ENCODE measurements at regions not wholly inside any gene's neighbourhood (a gene's known extent, or its start where the extent isn't known, plus 50 kb on each side); places are given as distances from the start of the nearest gene placed in this dataset.

DNA sequence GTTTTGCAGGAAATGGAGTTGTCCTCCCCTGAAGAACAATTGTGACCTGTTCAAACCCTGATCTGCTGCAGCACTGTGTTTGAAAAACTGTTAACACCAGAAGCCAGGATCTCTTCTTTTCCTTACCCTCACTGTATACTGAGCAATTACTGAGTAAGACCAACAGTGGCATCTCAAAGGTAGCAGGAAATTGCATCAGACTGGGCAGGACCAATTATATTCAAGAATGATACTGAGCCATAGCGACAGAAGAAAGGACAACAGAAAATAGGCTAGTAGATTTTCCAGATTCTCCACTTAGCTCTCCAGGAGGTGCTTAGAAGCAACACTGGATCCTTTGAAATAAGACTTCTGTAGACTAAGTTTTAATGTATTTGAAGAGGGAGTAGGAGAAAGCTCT lies 57.4 kb upstream of the INHBA start:
- H2AFZ ChIP-seq (ENCODE audit: insufficient read depth, low read depth, low read length, poor library complexity, severe bottlenecking): no peak overlapping the region
- H3K79me2 ChIP-seq (ENCODE audit: insufficient read depth, low read length): no peaks in the 10 kb centered on the region
- peaks cover 7 to 14% of the 10 kb centered on the region in 2 donors for H3K9me3 ChIP-seq (replicated peaks in 1 of 2; ENCODE audit: control insufficient read depth in 1 of 2, insufficient read depth in 1 of 2, low read length in 2 of 2)
- no peaks in the 10 kb centered on the region for H3K4me1 ChIP-seq (ENCODE audit: control insufficient read depth in 1 of 2, insufficient read depth in 2 of 2, low read length in 2 of 2)
- no peak overlapping the region for H3K9ac ChIP-seq (ENCODE audit: insufficient read depth, low read length, poor library complexity, severe bottlenecking)
- Mint-ChIP-seq H3K4me3 (no peak overlapping the region), H3K9me3 (peaks cover 8 to 43% (median 23%) of the 10 kb centered on the region in 7 donors), H3K27me3 (ENCODE audit: low read depth in 3 of 3) (peaks cover 0 to 2% (median 0%) of the 10 kb centered on the region in 3 donors), H3K4me1 (no peaks in the 10 kb centered on the region), H3K36me3 (peaks cover 0 to 4% of the 10 kb centered on the region in 2 donors), H3K27ac (no peak overlapping the region)
- TF ChIP-seq, protein P1, sequence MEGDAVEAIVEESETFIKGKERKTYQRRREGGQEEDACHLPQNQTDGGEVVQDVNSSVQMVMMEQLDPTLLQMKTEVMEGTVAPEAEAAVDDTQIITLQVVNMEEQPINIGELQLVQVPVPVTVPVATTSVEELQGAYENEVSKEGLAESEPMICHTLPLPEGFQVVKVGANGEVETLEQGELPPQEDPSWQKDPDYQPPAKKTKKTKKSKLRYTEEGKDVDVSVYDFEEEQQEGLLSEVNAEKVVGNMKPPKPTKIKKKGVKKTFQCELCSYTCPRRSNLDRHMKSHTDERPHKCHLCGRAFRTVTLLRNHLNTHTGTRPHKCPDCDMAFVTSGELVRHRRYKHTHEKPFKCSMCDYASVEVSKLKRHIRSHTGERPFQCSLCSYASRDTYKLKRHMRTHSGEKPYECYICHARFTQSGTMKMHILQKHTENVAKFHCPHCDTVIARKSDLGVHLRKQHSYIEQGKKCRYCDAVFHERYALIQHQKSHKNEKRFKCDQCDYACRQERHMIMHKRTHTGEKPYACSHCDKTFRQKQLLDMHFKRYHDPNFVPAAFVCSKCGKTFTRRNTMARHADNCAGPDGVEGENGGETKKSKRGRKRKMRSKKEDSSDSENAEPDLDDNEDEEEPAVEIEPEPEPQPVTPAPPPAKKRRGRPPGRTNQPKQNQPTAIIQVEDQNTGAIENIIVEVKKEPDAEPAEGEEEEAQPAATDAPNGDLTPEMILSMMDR (IDR thresholded peaks at IDR 0.05): no peak
- H4K20me1 ChIP-seq (ENCODE audit: insufficient read depth, low read length): no peaks in the 10 kb centered on the region
- no peak overlapping the region for H3K4me2 ChIP-seq (replicated peaks; ENCODE audit: extremely low read depth, low read length, poor library complexity, severe bottlenecking)
- no peak overlapping the region for H3K27ac ChIP-seq (ENCODE audit: low read depth in 1 of 2, low read length in 2 of 2)
- H3K4me3 ChIP-seq (replicated peaks in 1 of 3; ENCODE audit: low read depth in 2 of 3, low read length in 3 of 3): no peak overlapping the region
- H3K27me3 ChIP-seq (ENCODE audit: control insufficient read depth in 2 of 2, insufficient read depth in 2 of 2, low read length in 2 of 2): no peaks in the 10 kb centered on the region
- no peaks in the 10 kb centered on the region for H3K36me3 ChIP-seq (replicated peaks in 1 of 2; ENCODE audit: control insufficient read depth in 1 of 2, insufficient read depth in 2 of 2, low read length in 2 of 2)
- intact Hi-C loops (cut with micrococcal nuclease): no loop called here
- 100% methylated on average over 1 of the region's 1 CpG for WGBS (ENCODE audit: insufficient coverage)
- DNase-seq: no peak

GRCh38 chr7:41758321-41758720 lies 55.4 kb upstream of the INHBA start:
- TF ChIP-seq, protein P1 (IDR thresholded peaks at IDR 0.05): no peak
- Histone ChIP-seq H3K36me3 (replicated peaks in 1 of 2; ENCODE audit: control insufficient read depth in 1 of 2, insufficient read depth in 2 of 2, low read length in 2 of 2) (no peaks in the 10 kb centered on the region), H2AFZ (ENCODE audit: insufficient read depth, low read depth, low read length, poor library complexity, severe bottlenecking) (no peak overlapping the region), H4K20me1 (ENCODE audit: insufficient read depth, low read length) (no peaks in the 10 kb centered on the region), H3K79me2 (ENCODE audit: insufficient read depth, low read length) (no peaks in the 10 kb centered on the region), H3K27me3 (ENCODE audit: control insufficient read depth in 2 of 2, insufficient read depth in 2 of 2, low read length in 2 of 2) (no peaks in the 10 kb centered on the region), H3K4me3 (replicated peaks in 1 of 3; ENCODE audit: low read depth in 2 of 3, low read length in 3 of 3) (no peak overlapping the region), H3K9ac (ENCODE audit: insufficient read depth, low read length, poor library complexity, severe bottlenecking) (no peak overlapping the region), H3K4me2 (replicated peaks; ENCODE audit: extremely low read depth, low read length, poor library complexity, severe bottlenecking) (no peak overlapping the region), H3K9me3 (replicated peaks in 1 of 2; ENCODE audit: control insufficient read depth in 1 of 2, insufficient read depth in 1 of 2, low read length in 2 of 2) (peaks cover 11 to 22% of the 10 kb centered on the region in 2 donors), H3K27ac (ENCODE audit: low read depth in 1 of 2, low read length in 2 of 2) (no peak overlapping the region), H3K4me1 (ENCODE audit: control insufficient read depth in 1 of 2, insufficient read depth in 2 of 2, low read length in 2 of 2) (no peaks in the 10 kb centered on the region)
- DNase-seq: no peak
- no peaks in the 10 kb centered on the region for H3K36me3 Mint-ChIP-seq
- H3K27me3 Mint-ChIP-seq (ENCODE audit: low read depth in 3 of 3): peaks cover 0 to 2% (median 0%) of the 10 kb centered on the region in 3 donors
- peaks cover 9 to 59% (median 33%) of the 10 kb centered on the region in 7 donors for H3K9me3 Mint-ChIP-seq
- no peak overlapping the region for H3K27ac Mint-ChIP-seq
- no peaks in the 10 kb centered on the region for H3K4me1 Mint-ChIP-seq
- H3K4me3 Mint-ChIP-seq: no peak overlapping the region
- no CpG with 5 or more reads among the region's 3 CpGs for WGBS (ENCODE audit: insufficient coverage)
- intact Hi-C loops (cut with micrococcal nuclease): no loop called here

Measured in CD14-positive monocyte (primary cell).